Tibial nerve (tissue), 4 donors: ENCODE measurements at regions not wholly inside any gene's neighbourhood (a gene's known extent, or its start where the extent isn't known, plus 50 kb on each side); places are given as distances from the start of the nearest gene placed in this dataset.

Experiments
- CTCF ChIP-seq, 5 experiments: fragments of 200-600 bp in 3 of 5; fragments of 450-650 bp in 2 of 5; sonication (generic) in 3 of 5; IDR thresholded peaks; one replicate each; pipeline ENCODE4 v1.5.1; 2016 to 2019; ENCODE audit warnings: antibody characterized with exemption in 5 of 5, mild to moderate bottlenecking in 3 of 5, moderate library complexity in 2 of 5
- EP300 ChIP-seq, 2 donors: sonication (generic); formaldehyde crosslinking; IDR thresholded peaks; one replicate each; pipeline ENCODE4 v1.6.1; 2017; ENCODE audit warnings: antibody characterized with exemption in 2 of 2, mild to moderate bottlenecking in 1 of 2
- POLR2A ChIP-seq, 2 donors: fragments of 450-650 bp; IDR thresholded peaks; one replicate each; pipeline ENCODE4 v1.6.1; 2017; ENCODE audit warnings: antibody characterized with exemption in 2 of 2, mild to moderate bottlenecking in 2 of 2, moderate library complexity in 2 of 2

GRCh38 chr16:49213594-49213993, 68.0 kb downstream of the CBLN1 start:
- no peak for TF ChIP-seq EP300 (IDR thresholded peaks at IDR 0.05)
- TF ChIP-seq POLR2A (IDR thresholded peaks at IDR 0.05) = no peak
- no peak for TF ChIP-seq CTCF (IDR thresholded peaks at IDR 0.05)
